HG03521 (cell line): ENCODE measurements at regions not wholly inside any gene's neighbourhood (a gene's known extent, or its start where the extent isn't known, plus 50 kb on each side); places are given as distances from the start of the nearest gene placed in this dataset.

Experiments used
- ATAC-seq: cut with Tn5 transposase; IDR thresholded peaks from one replicate; pipeline ENCODE4 v1.9.1; 2021; ENCODE audit warnings: mild to moderate bottlenecking, moderate library complexity; ENCODE audit not compliant: unreplicated experiment

- ATAC-seq = no peak
Measured at GRCh38 chr2:5111581-5111980, 580.6 kb upstream of the SOX11 start.

GRCh38 chr2:5119046-5119445 is 573.1 kb upstream of the SOX11 start:
- no peak for ATAC-seq

- no peak for ATAC-seq
Measured at GRCh38 chr2:5121121-5121520, 571.1 kb upstream of the SOX11 start.

- ATAC-seq = no peak
Measured at GRCh38 chr2:5121642-5122041, 570.5 kb upstream of the SOX11 start.

- no peak for ATAC-seq
Measured at GRCh38 chr2:5123582-5124196, 568.5 kb upstream of the SOX11 start.

- no peak for ATAC-seq
Measured at GRCh38 chr2:5125017-5125730, 567.0 kb upstream of the SOX11 start.

- no peak for ATAC-seq
Measured at GRCh38 chr2:5132281-5132680, 559.9 kb upstream of the SOX11 start.

- no peak for ATAC-seq
Measured at GRCh38 chr2:5140347-5140746, 551.8 kb upstream of the SOX11 start.

GRCh38 chr2:5144159-5144558 is 548.0 kb upstream of the SOX11 start:
- ATAC-seq = no peak

- no peak for ATAC-seq
Measured at GRCh38 chr2:5145053-5145452, 547.1 kb upstream of the SOX11 start.

- ATAC-seq = no peak
Measured at GRCh38 chr2:5145801-5146200, 546.4 kb upstream of the SOX11 start.

GRCh38 chr2:5148392-5149085 is 543.6 kb upstream of the SOX11 start:
- no peak for ATAC-seq

GRCh38 chr2:5150871-5151270 is 541.3 kb upstream of the SOX11 start:
- ATAC-seq = no peak

- ATAC-seq = no peak
Measured at GRCh38 chr2:5164776-5165525, 527.2 kb upstream of the SOX11 start.

- ATAC-seq = no peak
Measured at GRCh38 chr2:5172923-5173322, 519.3 kb upstream of the SOX11 start.

- no peak for ATAC-seq
Measured at GRCh38 chr2:5173876-5174535, 518.2 kb upstream of the SOX11 start.

GRCh38 chr2:5175231-5175630 is 517.0 kb upstream of the SOX11 start:
- no peak for ATAC-seq

- no peak for ATAC-seq
Measured at GRCh38 chr2:5176764-5177163, 515.4 kb upstream of the SOX11 start.

- ATAC-seq = no peak
Measured at GRCh38 chr2:5183031-5183430, 509.2 kb upstream of the SOX11 start.

- no peak for ATAC-seq
Measured at GRCh38 chr2:5187283-5187682, 504.9 kb upstream of the SOX11 start.

- no peak for ATAC-seq
Measured at GRCh38 chr2:5188636-5189035, 503.5 kb upstream of the SOX11 start.
